Suppressor macrophage treated with lipopolysaccharide for 4 hours (primary cell): ENCODE measurements at regions not wholly inside any gene's neighbourhood (a gene's known extent, or its start where the extent isn't known, plus 50 kb on each side); places are given as distances from the start of the nearest gene placed in this dataset.

Experiments
- DNase-seq: peaks from one replicate; pipeline ENCODE4 v3.0.0-alpha.2; 2020

GRCh38 chr4:112896609-112897190 lies 152.8 kb upstream of the ANK2 start:
- no peak for DNase-seq

- DNase-seq: no peak
These were observed 151.9 kb upstream of the ANK2 start for GRCh38 chr4:112897543-112897942.

- DNase-seq: no peak
These were observed 150.9 kb upstream of the ANK2 start for GRCh38 chr4:112898357-112899141.

- DNase-seq: no peak
These were observed 149.0 kb upstream of the ANK2 start for GRCh38 chr4:112900416-112900815.

GRCh38 chr4:112901962-112902411 lies 147.5 kb upstream of the ANK2 start:
- DNase-seq: no peak

GRCh38 chr4:112905728-112906127 lies 143.7 kb upstream of the ANK2 start:
- DNase-seq: no peak

- no peak for DNase-seq
These were observed 140.9 kb upstream of the ANK2 start for GRCh38 chr4:112908511-112908910.

- DNase-seq: no peak
These were observed 139.2 kb upstream of the ANK2 start for GRCh38 chr4:112910109-112910736.

- no peak for DNase-seq
These were observed 132.6 kb upstream of the ANK2 start for GRCh38 chr4:112916868-112917267.

GRCh38 chr4:112923516-112923915 lies 125.9 kb upstream of the ANK2 start:
- no peak for DNase-seq

- no peak for DNase-seq
These were observed 122.6 kb upstream of the ANK2 start for GRCh38 chr4:112926819-112927218.

GRCh38 chr4:112927544-112927943 lies 121.9 kb upstream of the ANK2 start:
- DNase-seq: no peak

- DNase-seq: no peak
These were observed 118.5 kb upstream of the ANK2 start for GRCh38 chr4:112931001-112931400.

GRCh38 chr4:112933790-112934189 lies 115.7 kb upstream of the ANK2 start:
- no peak for DNase-seq

- DNase-seq: peak; percentile 44
These were observed 110.9 kb upstream of the ANK2 start for GRCh38 chr4:112938461-112939058.

GRCh38 chr4:112939901-112940300 lies 109.6 kb upstream of the ANK2 start:
- no peak for DNase-seq

GRCh38 chr4:112940336-112940735 lies 109.1 kb upstream of the ANK2 start:
- no peak for DNase-seq

- DNase-seq: no peak
These were observed 107.4 kb upstream of the ANK2 start for GRCh38 chr4:112942077-112942476.

GRCh38 chr4:112942997-112943396 lies 106.5 kb upstream of the ANK2 start:
- no peak for DNase-seq

GRCh38 chr4:112944006-112944405 lies 105.4 kb upstream of the ANK2 start:
- no peak for DNase-seq

- no peak for DNase-seq
These were observed 103.3 kb upstream of the ANK2 start for GRCh38 chr4:112946127-112946526.

GRCh38 chr4:112947616-112948015 lies 101.8 kb upstream of the ANK2 start:
- DNase-seq: no peak
